HCT116 (cell line): ENCODE measurements at regions not wholly inside any gene's neighbourhood (a gene's known extent, or its start where the extent isn't known, plus 50 kb on each side); places are given as distances from the start of the nearest gene placed in this dataset.

ENCODE experiments used
- ATAC-seq: fragments of 200-7000 bp; cut with Tn5 transposase; 2 replicates; pipeline ENCODE4 v1.9.1; 2020; ENCODE audit warnings: mild to moderate bottlenecking, moderate library complexity
- BruUV-seq: library from RNA; stranded (reverse); fragments of 400-500 nt; replicated peaks from 2 replicates; lab custom pipeline; 2021; lab: Mats Ljungman, UMichigan
- CTCF ChIA-PET: fragments of 300-600 bp; sonication (Branson Sonifier 250); formaldehyde crosslinking; loops from one replicate; lab custom pipeline; 2021; ENCODE audit warnings: antibody characterized with exemption; lab: Charles Lee
- POLR2A ChIA-PET: fragments of 300-600, 350-600 bp; sonication (Branson Sonifier 250); formaldehyde crosslinking; loops from one replicate; lab custom pipeline; 2021; ENCODE audit warnings: antibody characterized with exemption; lab: Charles Lee
- RAD21 ChIA-PET, 2 experiments: fragments of 300-600 bp; sonication (Branson Sonifier 250); formaldehyde crosslinking; loops; one replicate each; lab custom pipeline; 2023; ENCODE audit warnings: low total read pairs in 2 of 2; ENCODE audit not compliant: uncharacterized antibody in 2 of 2, unreplicated experiment in 2 of 2, low non-redundant PET in 1 of 2; lab: Charles Lee
- DNase-seq: peaks from one replicate; pipeline ENCODE4 v3.0.0-alpha.2; 2010; ENCODE audit warnings: low read depth, low spot score
- H2AFZ ChIP-seq: fragments of 200-600 bp; shearing (Covaris generic), sonication (generic); 2 replicates; pipeline ENCODE4 v1.6.1; 2017; ENCODE audit warnings: low read depth, mixed run types, mixed read lengths, antibody characterized with exemption, low read length; ENCODE audit not compliant: poor library complexity, severe bottlenecking
- H3K27ac ChIP-seq: 2 replicates; pipeline ENCODE4 v1.5.1; 2012; ENCODE audit warnings: low read depth, low read length
- H3K27me3 ChIP-seq: fragments of 200-600 bp; sonication (generic); 2 replicates; pipeline ENCODE4 v1.6.1; 2016; ENCODE audit warnings: mixed run types, low read length, mixed read lengths; ENCODE audit not compliant: insufficient read depth
- H3K36me3 ChIP-seq, 2 experiments: fragments of 200-500 bp in 1 of 2; fragments of 200-600 bp in 1 of 2; sonication (Bioruptor generic) in 1 of 2; sonication (generic) in 1 of 2; 2 replicates each; pipeline versions ENCODE4 v1.5.1 to v1.6.1; 2014 to 2016; ENCODE audit warnings: low read length in 2 of 2, inconsistent platforms in 1 of 2, mixed read lengths in 1 of 2, mixed run types in 1 of 2; ENCODE audit not compliant: insufficient read depth in 2 of 2, control insufficient read depth in 1 of 2
- H3K4me1 ChIP-seq, 2 experiments: fragments of 200-600 bp in 1 of 2; sonication (generic) in 1 of 2; 2 replicates each; pipeline versions ENCODE4 v1.5.1 to v1.6.1; 2012 to 2017; ENCODE audit warnings: low read length in 2 of 2, inconsistent platforms in 1 of 2, mild to moderate bottlenecking in 1 of 2, mixed read lengths in 1 of 2, mixed run types in 1 of 2, moderate library complexity in 1 of 2; ENCODE audit not compliant: insufficient read depth in 2 of 2, control insufficient read depth in 1 of 2
- H3K4me2 ChIP-seq: fragments of 200-600 bp; sonication (generic); 2 replicates; pipeline ENCODE4 v1.6.1; 2017; ENCODE audit warnings: mixed run types, low read length, mixed read lengths
- H3K4me3 ChIP-seq, 2 experiments: fragments of 200-600 bp in 1 of 2; sonication (generic) in 1 of 2; replicated peaks in 1 of 2; 2 replicates each; pipeline ENCODE4 v1.5.1; 2011 to 2016; ENCODE audit warnings: low read length in 2 of 2, control low read depth in 1 of 2, low read depth in 1 of 2, mild to moderate bottlenecking in 1 of 2, mixed read lengths in 1 of 2, mixed run types in 1 of 2
- H3K79me2 ChIP-seq: fragments of 200-600 bp; sonication (generic); 2 replicates; pipeline ENCODE4 v1.6.1; 2017; ENCODE audit warnings: mild to moderate bottlenecking, mixed run types, low read length, moderate library complexity, mixed read lengths; ENCODE audit not compliant: insufficient read depth
- H3K9ac ChIP-seq: fragments of 200-600 bp; sonication (generic); 2 replicates; pipeline ENCODE4 v1.6.1; 2016; ENCODE audit warnings: low read length, mixed read lengths
- H3K9me2 ChIP-seq: fragments of 200-600 bp; sonication (generic), shearing (Covaris generic); 2 replicates; pipeline ENCODE4 v1.6.1; 2017; ENCODE audit warnings: mixed run types, mild to moderate bottlenecking, moderate library complexity; ENCODE audit not compliant: insufficient read depth
- H3K9me3 ChIP-seq, 2 experiments: fragments of 200-500 bp in 1 of 2; fragments of 200-600 bp in 1 of 2; sonication (Bioruptor generic) in 1 of 2; sonication (generic) in 1 of 2; 2 replicates each; pipeline ENCODE4 v1.6.1; 2014 to 2017; ENCODE audit warnings: low read length in 2 of 2, mixed read lengths in 2 of 2, inconsistent platforms in 1 of 2, low read depth in 1 of 2, mild to moderate bottlenecking in 1 of 2, mixed run types in 1 of 2, moderate library complexity in 1 of 2; ENCODE audit not compliant: control insufficient read depth in 1 of 2, insufficient read depth in 1 of 2
- H4K20me1 ChIP-seq: fragments of 200-600 bp; sonication (generic), shearing (Covaris generic); 2 replicates; pipeline ENCODE4 v1.6.1; 2017; ENCODE audit warnings: mixed run types, mild to moderate bottlenecking, moderate library complexity; ENCODE audit not compliant: insufficient read depth
- EGR1 ChIP-seq: IDR thresholded peaks from 2 replicates; pipeline ENCODE4 v1.6.1; 2012; ENCODE audit warnings: low read depth
- EZH2 ChIP-seq: fragments of 200-600 bp; sonication (generic); IDR thresholded peaks from 2 replicates; pipeline ENCODE4 v1.6.1; 2017; ENCODE audit warnings: antibody characterized with exemption, mixed run types
- JUND ChIP-seq: IDR thresholded peaks from 2 replicates; pipeline ENCODE4 v1.6.1; 2012
- REST ChIP-seq: IDR thresholded peaks from 2 replicates; pipeline ENCODE4 v1.6.1; 2012; ENCODE audit warnings: low read depth
- SP1 ChIP-seq: IDR thresholded peaks from 2 replicates; pipeline ENCODE4 v1.6.1; 2012; ENCODE audit warnings: low read depth
- ZFX ChIP-seq: fragments of 450-650 bp; IDR thresholded peaks from 2 replicates; pipeline ENCODE4 v1.6.1; 2017
- intact Hi-C: fragments of 100-400 bp; cut with micrococcal nuclease; formaldehyde crosslinking; loops from 2 replicates; pipeline ENCODE4 v1.10.0; 2022

- no peaks in the 10 kb centered on the region for H3K27me3 ChIP-seq
- H4K20me1 ChIP-seq: no peaks in the 10 kb centered on the region
- H3K9me2 ChIP-seq: no peaks in the 10 kb centered on the region
- TF ChIP-seq REST (no peak), SP1 (no peak), EZH2 (no peak)
- TF ChIP-seq, all 23 proteins: peak for 0
- Histone ChIP-seq H3K4me1 (no peaks in the 10 kb centered on the region), H3K4me3 (no peak overlapping the region), H3K9ac (no peak overlapping the region), H3K27ac (no peak overlapping the region), H2AFZ (no peak overlapping the region), H3K36me3 (no peaks in the 10 kb centered on the region), H3K9me3 (no peaks in the 10 kb centered on the region), H3K79me2 (no peaks in the 10 kb centered on the region), H3K4me2 (no peak overlapping the region)
- no peak for DNase-seq
- ATAC-seq: no peak
- POLR2A ChIA-PET: no interaction called here
- CTCF ChIA-PET: no interaction called here
- intact Hi-C loops: no loop called here
- no TSS peak for BruUV-seq
- RAD21 ChIA-PET: no interaction called here
These were observed 109.3 kb downstream of the ZIC5 start for GRCh38 chr13:99862244-99862643.

GRCh38 chr13:99861771-99862170, 109.8 kb downstream of the ZIC5 start:
- Histone ChIP-seq H3K79me2 (no peaks in the 10 kb centered on the region), H3K9me3 (no peaks in the 10 kb centered on the region), H3K9ac (no peak overlapping the region), H3K9me2 (no peaks in the 10 kb centered on the region), H3K4me3 (no peak overlapping the region), H3K27ac (no peak overlapping the region), H3K4me2 (no peak overlapping the region), H4K20me1 (no peaks in the 10 kb centered on the region), H3K27me3 (no peaks in the 10 kb centered on the region), H3K4me1 (no peaks in the 10 kb centered on the region), H2AFZ (no peak overlapping the region), H3K36me3 (no peaks in the 10 kb centered on the region)
- no peak for TF ChIP-seq JUND
- no peak for TF ChIP-seq ZFX
- TF ChIP-seq EGR1: no peak
- ATAC-seq: no peak
- CTCF ChIA-PET: no interaction called here
- intact Hi-C loops: no loop called here
- DNase-seq: no peak
- RAD21 ChIA-PET: no interaction called here
- no TSS peak for BruUV-seq
- POLR2A ChIA-PET: no interaction called here
